B cell (primary cell): ENCODE measurements at regions not wholly inside any gene's neighbourhood (a gene's known extent, or its start where the extent isn't known, plus 50 kb on each side); places are given as distances from the start of the nearest gene placed in this dataset.

ENCODE experiments used
- ATAC-seq: fragments of 200-7000 bp; cut with Tn5 transposase; one replicate; pipeline ENCODE4 v1.10.0; 2021; ENCODE audit warnings: low read depth, mild to moderate bottlenecking, moderate number of reproducible peaks, moderate library complexity
- CTCF ChIA-PET: fragments of 350-600 bp; sonication (Branson Sonifier 250); formaldehyde crosslinking; loops from one replicate; lab custom pipeline; 2021; ENCODE audit warnings: antibody characterized with exemption, inconsistent platforms; lab: Charles Lee
- POLR2A ChIA-PET: fragments of 350-600 bp; sonication (Branson Sonifier 250); formaldehyde crosslinking; loops from one replicate; lab custom pipeline; 2021; ENCODE audit warnings: antibody characterized with exemption; lab: Charles Lee
- DNase-seq: peaks from one replicate; pipeline ENCODE4 v3.0.0; 2013
- H2AFZ ChIP-seq: 2 replicates; pipeline ENCODE4 v1.6.1; 2012; ENCODE audit warnings: mild to moderate bottlenecking, low read depth, low read length; ENCODE audit not compliant: insufficient read depth, poor library complexity, severe bottlenecking
- H3K27ac ChIP-seq, 2 donors: 1 replicate in 1 of 2; 2 replicates in 1 of 2; pipeline ENCODE4 v1.5.1; 2012 to 2013; ENCODE audit warnings: low read length in 2 of 2, mild to moderate bottlenecking in 2 of 2, moderate library complexity in 1 of 2
- H3K27me3 ChIP-seq, 4 experiments: fragments of 200-600 bp in 1 of 4; sonication (generic) in 1 of 4; replicated peaks in 1 of 4; 1 replicate in 2 of 4; 2 replicates in 2 of 4; pipeline versions ENCODE4 v1.6.1 to v1.7.0; 2013 to 2016; ENCODE audit warnings: low read length in 3 of 4, mild to moderate bottlenecking in 2 of 4, mixed read lengths in 1 of 4, moderate library complexity in 1 of 4; ENCODE audit not compliant: insufficient read depth in 4 of 4, control insufficient read depth in 3 of 4; ENCODE audit errors: control extremely low read depth in 1 of 4
- H3K36me3 ChIP-seq, 2 experiments: replicated peaks in 1 of 2; 1 replicate in 1 of 2; 2 replicates in 1 of 2; pipeline versions ENCODE4 v1.6.1 to v1.7.1; 2013; ENCODE audit warnings: low read length in 1 of 2; ENCODE audit not compliant: insufficient read depth in 2 of 2, control insufficient read depth in 1 of 2; ENCODE audit errors: control extremely low read depth in 1 of 2, extremely low read depth in 1 of 2
- H3K4me1 ChIP-seq, 2 donors: fragments of 200-600 bp in 1 of 2; sonication (generic) in 1 of 2; 1 replicate in 1 of 2; 2 replicates in 1 of 2; pipeline versions ENCODE4 v1.5.1 to v1.6.1; 2013 to 2017; ENCODE audit warnings: low read length in 2 of 2; ENCODE audit not compliant: control insufficient read depth in 2 of 2, insufficient read depth in 2 of 2
- H3K4me2 ChIP-seq: replicated peaks from 2 replicates; pipeline ENCODE3; 2012; ENCODE audit warnings: mild to moderate bottlenecking, low read depth, low read length; ENCODE audit not compliant: poor library complexity, severe bottlenecking
- H3K4me3 ChIP-seq, 5 experiments: fragments of 200-600 bp in 1 of 5; sonication (generic) in 1 of 5; 1 replicate in 3 of 5; 2 replicates in 2 of 5; pipeline versions ENCODE4 v1.5.1 to v1.7.0; 2011 to 2016; ENCODE audit warnings: low read length in 4 of 5, mild to moderate bottlenecking in 4 of 5, low read depth in 2 of 5, control low read depth in 1 of 5, moderate library complexity in 1 of 5; ENCODE audit not compliant: insufficient read depth in 1 of 5; ENCODE audit errors: control extremely low read depth in 1 of 5, extremely low read depth in 1 of 5
- H3K79me2 ChIP-seq: fragments of 200-600 bp; sonication (generic); one replicate; pipeline ENCODE4 v1.6.0; 2016; ENCODE audit warnings: low read length; ENCODE audit not compliant: control insufficient read depth, insufficient read depth
- H3K9ac ChIP-seq: fragments of 200-600 bp; sonication (generic); 2 replicates; pipeline ENCODE4 v1.6.1; 2017; ENCODE audit warnings: mild to moderate bottlenecking, low read length, moderate library complexity
- H3K9me3 ChIP-seq, 3 donors: one replicate each; pipeline versions ENCODE4 v1.6.1 to v1.7.1; 2013; ENCODE audit warnings: low read length in 2 of 3; ENCODE audit not compliant: control insufficient read depth in 2 of 3, insufficient read depth in 1 of 3; ENCODE audit errors: control extremely low read depth in 1 of 3
- H4K20me1 ChIP-seq: 2 replicates; pipeline ENCODE4 v1.6.0; 2012; ENCODE audit warnings: mild to moderate bottlenecking, low read length; ENCODE audit not compliant: insufficient read depth, control insufficient read depth, poor library complexity, severe bottlenecking
- H3K27ac Mint-ChIP-seq: one replicate; pipeline ENCODE4 v1.8.0; 2021; ENCODE audit warnings: mixed read lengths
- H3K27me3 Mint-ChIP-seq: one replicate; pipeline ENCODE4 v1.8.0; 2021; ENCODE audit warnings: mixed read lengths
- H3K4me1 Mint-ChIP-seq: one replicate; pipeline ENCODE4 v1.8.0; 2021; ENCODE audit warnings: mixed read lengths
- H3K4me3 Mint-ChIP-seq: one replicate; pipeline ENCODE4 v1.8.0; 2021; ENCODE audit warnings: mixed read lengths
- H3K9me3 Mint-ChIP-seq: one replicate; pipeline ENCODE4 v1.8.0; 2022; ENCODE audit warnings: mixed read lengths; ENCODE audit not compliant: insufficient read depth
- CTCF ChIP-seq: fragments of 200-600 bp; IDR thresholded peaks from one replicate; pipeline ENCODE4 v1.8.0; 2022; ENCODE audit warnings: antibody characterized with exemption, mild to moderate bottlenecking
- EZH2 ChIP-seq: IDR thresholded peaks from 2 replicates; pipeline ENCODE4 v1.6.1; 2012; ENCODE audit warnings: borderline replicate concordance, low read depth, mild to moderate bottlenecking, moderate library complexity, low read length; ENCODE audit not compliant: insufficient read depth, poor library complexity, severe bottlenecking
- WGBS: methylation state at CpG from one replicate; pipeline ENCODE4 v1.1.5; 2013; ENCODE audit warnings: missing lambda C conversion rate; ENCODE audit not compliant: insufficient coverage; 5-methylcytosine and 5-hydroxymethylcytosine counted together
- intact Hi-C: fragments of 100-400 bp; cut with micrococcal nuclease; formaldehyde crosslinking; loops from one replicate; pipeline ENCODE4 v1.10.0; 2022

- H3K4me1 Mint-ChIP-seq, result no peaks in the 10 kb centered on the region
- POLR2A ChIA-PET, result no interaction called here
- Histone ChIP-seq H3K9me3 (peaks cover 0 to 2% (median 0%) of the 10 kb centered on the region in 3 donors), H2AFZ (no peak overlapping the region), H3K4me2 (no peak overlapping the region), H3K79me2 (no peaks in the 10 kb centered on the region), H3K4me3 (no peak overlapping the region), H3K27me3 (no peaks in the 10 kb centered on the region), H4K20me1 (no peaks in the 10 kb centered on the region), H3K27ac (no peak overlapping the region), H3K36me3 (no peaks in the 10 kb centered on the region), H3K4me1 (no peaks in the 10 kb centered on the region), H3K9ac (no peak overlapping the region)
- H3K27me3 Mint-ChIP-seq, result no peaks in the 10 kb centered on the region
- ATAC-seq, result no peak
- no peak overlapping the region for H3K4me3 Mint-ChIP-seq
- CTCF ChIA-PET, result no interaction called here
- WGBS, result no CpG with 5 or more reads among the region's 1 CpG
- no peak for TF ChIP-seq CTCF
- no peak for TF ChIP-seq EZH2
- intact Hi-C loops, result no loop called here
- H3K27ac Mint-ChIP-seq, result no peak overlapping the region
- peaks cover 2% of the 10 kb centered on the region for H3K9me3 Mint-ChIP-seq
- DNase-seq, result no peak
Measured at GRCh38 chr4:19819737-19820136, 432.0 kb upstream of the SLIT2 start.

- H3K27ac ChIP-seq, result no peak overlapping the region
- no peaks in the 10 kb centered on the region for H3K79me2 ChIP-seq
- H2AFZ ChIP-seq, result no peak overlapping the region
- no peak overlapping the region for H3K4me2 ChIP-seq
- no peak overlapping the region for H3K4me3 ChIP-seq
- no peaks in the 10 kb centered on the region for H3K4me1 ChIP-seq
- H3K27me3 Mint-ChIP-seq, result no peaks in the 10 kb centered on the region
- no peaks in the 10 kb centered on the region for H3K27me3 ChIP-seq
- H3K4me1 Mint-ChIP-seq, result no peaks in the 10 kb centered on the region
- no peak overlapping the region for H3K27ac Mint-ChIP-seq
- ChIA-PET CTCF (no interaction called here), POLR2A (no interaction called here)
- ATAC-seq, result no peak
- no peak overlapping the region for H3K9ac ChIP-seq
- intact Hi-C loops, result no loop called here
- H4K20me1 ChIP-seq, result no peaks in the 10 kb centered on the region
- H3K9me3 Mint-ChIP-seq, result no peaks in the 10 kb centered on the region
- H3K9me3 ChIP-seq, result no peaks in the 10 kb centered on the region
- TF ChIP-seq CTCF (no peak), EZH2 (no peak)
- DNase-seq, result no peak
- no peaks in the 10 kb centered on the region for H3K36me3 ChIP-seq
- H3K4me3 Mint-ChIP-seq, result no peak overlapping the region
- WGBS, result no CpG with 5 or more reads among the region's 1 CpG
Measured at GRCh38 chr4:19809989-19810388, 441.7 kb upstream of the SLIT2 start.
